ENCODE measurements at regions not wholly inside any gene's neighbourhood (a gene's known extent, or its start where the extent isn't known, plus 50 kb on each side); places are given as distances from the start of the nearest gene placed in this dataset.
A peak's percentile ranks its signal among the peaks of the same experiment; 100 is the strongest.

- Mint-ChIP-seq H3K4me3 (peak overlapping the region; percentile 2), H3K36me3 (ENCODE audit: low read depth) (no peaks in the 10 kb centered on the region), H3K27me3 (peaks cover 26% of the 10 kb centered on the region), H3K4me1 (peaks cover 59% of the 10 kb centered on the region), H3K9me3 (peaks cover 3% of the 10 kb centered on the region), H3K27ac (peak overlapping the region; percentile 6)
- intact Hi-C loops (cut with micrococcal nuclease) = no loop called here
- no peak for TF ChIP-seq CTCF (IDR thresholded peaks at IDR 0.05)
- ATAC-seq (ENCODE audit: low read depth) = no peak
- ChIA-PET POLR2A (interaction anchor here (0.9 kb wide), 1 partner anchor 81 kb away, joined by 4 read pairs; no protein-coding TSS in a partner anchor), CTCF (no interaction called here)
- DNase-seq = no peak
These were observed 473.6 kb upstream of the PROK2 start for GRCh38 chr3:72258361-72259141.

DNA sequence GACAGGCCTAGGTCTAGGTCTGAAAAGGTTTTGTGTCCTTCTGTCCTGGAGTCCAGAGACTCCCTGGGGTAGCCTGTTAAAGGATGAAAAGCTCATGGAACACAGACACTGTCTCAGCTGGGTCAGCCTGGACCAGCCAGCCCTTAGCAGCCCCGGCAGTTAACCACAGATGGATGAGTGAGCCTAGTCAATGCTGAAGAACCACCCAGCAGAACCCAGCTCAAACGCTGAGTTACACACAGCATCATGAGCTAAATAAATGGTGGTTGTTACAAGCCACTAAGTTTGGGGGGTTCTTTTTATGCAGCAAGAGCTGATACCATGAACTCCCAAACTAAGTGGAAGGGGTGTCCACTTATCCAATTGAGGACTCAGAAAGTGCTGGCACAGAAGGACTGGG is 472.8 kb upstream of the PROK2 start:
- CTCF ChIA-PET = no interaction called here
- intact Hi-C loops (cut with micrococcal nuclease) = loop anchor here (2.0 kb wide), 1 partner anchor 13 kb away; no protein-coding TSS in a partner anchor
- POLR2A ChIA-PET = interaction anchor here (0.9 kb wide), 1 partner anchor 80 kb away, joined by 4 read pairs; no protein-coding TSS in a partner anchor
- ATAC-seq (ENCODE audit: low read depth) (no peak), DNase-seq (no peak)
- no peak overlapping the region for H3K27ac Mint-ChIP-seq
- no peak for TF ChIP-seq CTCF (IDR thresholded peaks at IDR 0.05)
- peaks cover 20% of the 10 kb centered on the region for H3K27me3 Mint-ChIP-seq
- H3K4me1 Mint-ChIP-seq = peaks cover 59% of the 10 kb centered on the region
- peaks cover 3% of the 10 kb centered on the region for H3K9me3 Mint-ChIP-seq
- H3K4me3 Mint-ChIP-seq = no peak overlapping the region
- H3K36me3 Mint-ChIP-seq (ENCODE audit: low read depth) = no peaks in the 10 kb centered on the region

GRCh38 chr3:72257203-72257602 is 472.3 kb upstream of the PROK2 start:
- no peak overlapping the region for H3K27ac Mint-ChIP-seq
- no peak for ATAC-seq (ENCODE audit: low read depth)
- no peaks in the 10 kb centered on the region for H3K36me3 Mint-ChIP-seq (ENCODE audit: low read depth)
- H3K4me1 Mint-ChIP-seq = peaks cover 56% of the 10 kb centered on the region
- no peak for DNase-seq
- TF ChIP-seq CTCF (IDR thresholded peaks at IDR 0.05) = no peak
- POLR2A ChIA-PET = no interaction called here
- H3K9me3 Mint-ChIP-seq = peaks cover 3% of the 10 kb centered on the region
- intact Hi-C loops (cut with micrococcal nuclease) = loop anchor here (2.0 kb wide), 1 partner anchor 14 kb away; no protein-coding TSS in a partner anchor
- CTCF ChIA-PET = no interaction called here
- H3K4me3 Mint-ChIP-seq = no peak overlapping the region
- H3K27me3 Mint-ChIP-seq = peaks cover 16% of the 10 kb centered on the region

DNA sequence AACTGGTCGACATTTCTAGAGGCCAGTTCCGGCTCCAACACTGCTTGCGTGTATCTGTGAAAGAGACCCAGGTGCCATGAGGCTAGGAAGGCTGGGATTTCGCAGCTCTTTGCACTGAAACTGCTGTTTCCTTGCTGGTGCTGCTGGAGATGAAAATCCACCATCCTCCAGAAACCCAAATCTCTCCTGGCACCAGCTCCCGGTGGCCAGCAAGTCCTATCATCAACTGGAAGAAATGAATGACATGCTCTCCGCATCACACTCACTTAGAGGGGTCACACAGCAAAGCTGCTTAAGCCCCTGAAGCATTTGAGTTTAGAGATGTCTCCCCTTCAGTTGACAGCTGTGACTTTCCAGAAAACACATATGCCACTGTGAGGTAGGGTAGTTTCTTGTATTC is 471.8 kb upstream of the PROK2 start:
- H3K4me1 Mint-ChIP-seq = peaks cover 53% of the 10 kb centered on the region
- H3K27me3 Mint-ChIP-seq = peaks cover 13% of the 10 kb centered on the region
- H3K36me3 Mint-ChIP-seq (ENCODE audit: low read depth) = no peaks in the 10 kb centered on the region
- DNase-seq = no peak
- ATAC-seq (ENCODE audit: low read depth) = no peak
- no peak overlapping the region for H3K4me3 Mint-ChIP-seq
- no peak for TF ChIP-seq CTCF (IDR thresholded peaks at IDR 0.05)
- intact Hi-C loops (cut with micrococcal nuclease) = loop anchor here (2.0 kb wide), 1 partner anchor 14 kb away; no protein-coding TSS in a partner anchor
- no peak overlapping the region for H3K27ac Mint-ChIP-seq
- peaks cover 3% of the 10 kb centered on the region for H3K9me3 Mint-ChIP-seq
- CTCF ChIA-PET = no interaction called here
- POLR2A ChIA-PET = no interaction called here

GRCh38 chr3:72255791-72256559 is 471.0 kb upstream of the PROK2 start:
- no peak for TF ChIP-seq CTCF (IDR thresholded peaks at IDR 0.05)
- ATAC-seq (ENCODE audit: low read depth) = peak; percentile 47
- Mint-ChIP-seq H3K4me1 (peaks cover 52% of the 10 kb centered on the region), H3K27ac (no peak overlapping the region), H3K27me3 (peaks cover 12% of the 10 kb centered on the region), H3K9me3 (peaks cover 3% of the 10 kb centered on the region), H3K36me3 (ENCODE audit: low read depth) (no peaks in the 10 kb centered on the region), H3K4me3 (no peak overlapping the region)
- intact Hi-C loops (cut with micrococcal nuclease) = loop anchor here (2.0 kb wide), 1 partner anchor 15 kb away; no protein-coding TSS in a partner anchor
- CTCF ChIA-PET = no interaction called here
- POLR2A ChIA-PET = no interaction called here
- DNase-seq = no peak
